Fibroblast of gingiva (primary cell): ENCODE measurements at regions not wholly inside any gene's neighbourhood (a gene's known extent, or its start where the extent isn't known, plus 50 kb on each side); places are given as distances from the start of the nearest gene placed in this dataset.
"Not testable (repeated sequence)": the region's sequence is repeated elsewhere in the genome, so short reads cannot be mapped to it uniquely, and the experiment has no call there.

Source experiments
- DNase-seq: peaks from one replicate; pipeline ENCODE4 v3.0.0-alpha.2; 2011; ENCODE audit warnings: low read depth

DNA sequence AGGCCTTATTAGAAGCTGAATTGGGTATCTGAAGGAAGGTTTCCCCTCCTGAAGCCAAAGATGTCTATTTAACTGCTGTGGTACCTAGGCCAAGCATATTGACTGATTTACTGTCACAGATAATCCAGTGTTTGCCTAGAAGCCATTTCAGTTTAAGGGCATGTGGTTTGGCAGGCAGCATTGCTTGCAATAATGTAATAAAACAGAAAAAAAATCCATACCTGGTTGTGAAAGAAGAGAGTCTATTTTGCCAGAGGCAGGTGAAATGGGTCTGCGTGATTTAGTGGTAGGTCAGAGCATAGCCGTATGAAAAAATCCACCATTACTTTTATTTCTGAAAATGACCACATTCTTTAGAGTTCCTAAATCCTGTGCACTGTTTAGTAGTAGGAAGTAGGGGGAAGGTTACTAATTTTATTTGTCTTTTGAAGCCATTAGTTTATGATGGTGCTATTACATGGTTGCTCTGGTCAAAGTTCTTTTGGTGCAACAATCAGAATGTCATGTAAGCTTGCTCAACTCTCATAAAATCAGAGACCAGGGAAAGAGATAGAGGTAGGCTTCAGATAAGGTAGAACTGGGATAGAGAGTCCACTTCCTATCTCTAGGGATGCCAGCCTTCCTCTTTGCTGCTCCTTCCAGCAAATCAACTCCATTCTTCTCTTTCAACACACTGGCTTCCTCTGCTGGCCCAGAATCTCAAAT, 343.4 kb downstream of the GPD2 start:
- no peak for DNase-seq

DNA sequence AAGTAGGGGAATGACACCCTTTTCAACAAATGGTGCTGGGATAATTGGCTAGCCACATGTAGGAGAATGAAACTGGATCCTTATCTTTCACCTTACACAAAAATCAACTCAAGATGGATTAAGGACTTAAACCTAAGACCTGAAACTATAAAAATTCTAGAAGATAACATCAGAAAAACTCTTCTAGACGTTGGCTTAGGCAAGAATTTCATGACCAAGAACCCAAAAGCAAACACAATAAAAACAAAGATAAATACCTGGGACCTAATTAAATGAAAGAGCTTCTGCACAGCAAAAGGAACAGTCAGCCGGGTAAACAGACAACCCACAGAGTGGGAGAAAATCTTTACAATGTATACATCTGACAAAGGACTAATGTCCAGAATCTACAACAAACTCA, 345.5 kb downstream of the GPD2 start:
- DNase-seq, result not testable (repeated sequence)

DNA sequence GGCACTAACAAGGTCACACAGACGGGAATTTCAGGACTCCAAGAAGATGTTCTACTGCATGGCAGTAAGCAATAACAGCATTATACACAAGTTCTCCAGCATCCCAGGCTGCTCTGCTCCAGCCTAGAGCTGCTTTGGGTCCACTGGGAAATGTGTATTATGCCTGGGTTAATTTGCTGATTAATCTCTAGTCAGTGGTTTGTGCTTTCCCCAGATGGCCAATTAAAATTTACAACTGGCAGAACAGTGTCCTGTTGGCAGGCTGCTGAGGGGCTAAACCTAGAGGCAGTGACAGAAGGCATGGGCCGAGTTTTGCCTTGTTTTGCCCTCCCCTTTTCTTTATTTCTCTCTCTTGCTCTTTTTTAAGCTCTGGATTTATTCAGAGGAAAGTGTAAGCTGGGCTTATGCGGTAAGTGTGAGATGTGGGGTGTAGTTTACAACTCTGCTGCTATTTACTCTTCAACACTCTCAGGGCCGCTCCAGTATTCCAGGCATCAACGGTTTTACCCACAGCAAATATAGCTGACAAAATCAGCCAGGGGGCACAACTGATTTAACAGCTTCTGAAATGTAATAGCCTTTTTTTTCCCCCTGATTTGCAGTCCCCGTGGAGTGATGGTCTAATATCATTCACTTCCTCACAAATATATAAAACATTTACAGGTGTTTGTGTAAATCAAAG, 348.0 kb downstream of the GPD2 start:
- DNase-seq, result no peak

DNA sequence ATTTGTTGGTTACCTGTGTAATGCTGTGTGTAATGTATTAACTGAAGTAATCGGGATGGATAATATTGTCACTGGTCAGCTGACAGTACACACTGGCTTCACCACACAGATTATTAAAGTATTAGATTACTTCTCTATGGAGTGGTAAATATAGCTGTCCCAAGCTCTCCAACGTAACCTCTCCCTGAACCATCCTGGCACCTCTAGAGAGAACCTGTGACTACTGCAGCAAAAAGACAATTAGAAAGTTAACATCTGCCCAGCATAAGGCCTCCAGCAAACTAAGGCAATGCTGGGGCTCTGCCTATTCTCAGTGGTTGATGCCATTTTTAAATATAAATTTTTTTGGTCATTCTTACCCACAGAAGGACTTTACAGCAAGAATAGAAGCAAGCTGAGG, 351.3 kb downstream of the GPD2 start:
- DNase-seq, result no peak

DNA sequence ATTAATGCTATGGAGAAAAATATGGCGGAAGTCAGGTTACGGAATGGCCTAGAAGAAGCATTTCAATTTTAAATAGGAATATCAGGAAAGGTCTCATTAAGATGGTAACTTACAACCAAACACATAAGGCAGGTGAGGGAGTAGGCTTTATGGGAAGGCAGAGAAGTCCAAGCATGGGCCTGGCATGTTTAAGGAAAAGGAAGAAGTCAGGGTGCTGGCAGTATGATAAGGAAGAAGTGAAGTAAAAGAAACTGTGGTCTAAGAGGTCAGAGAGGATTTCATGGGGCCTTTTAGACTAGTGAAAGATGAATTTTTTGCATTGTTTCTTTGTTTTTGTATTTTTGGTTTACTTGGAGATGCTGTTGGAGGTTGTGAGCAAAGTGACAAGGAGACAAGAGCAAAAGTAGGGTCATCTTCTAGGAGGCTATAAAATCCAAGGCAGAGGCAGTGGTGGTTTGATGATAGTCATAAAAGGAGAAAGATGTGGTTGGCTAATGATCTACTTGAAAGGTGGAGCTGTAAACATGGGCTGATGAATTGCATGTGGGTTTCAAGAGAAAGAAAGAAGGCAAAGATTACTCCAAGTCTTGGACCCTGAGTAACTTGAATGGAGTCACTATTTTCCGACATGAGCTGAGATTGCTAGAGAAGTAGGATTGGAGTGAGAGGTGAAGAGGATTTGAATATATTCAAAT, 354.3 kb downstream of the GPD2 start:
- DNase-seq, result no peak

DNA sequence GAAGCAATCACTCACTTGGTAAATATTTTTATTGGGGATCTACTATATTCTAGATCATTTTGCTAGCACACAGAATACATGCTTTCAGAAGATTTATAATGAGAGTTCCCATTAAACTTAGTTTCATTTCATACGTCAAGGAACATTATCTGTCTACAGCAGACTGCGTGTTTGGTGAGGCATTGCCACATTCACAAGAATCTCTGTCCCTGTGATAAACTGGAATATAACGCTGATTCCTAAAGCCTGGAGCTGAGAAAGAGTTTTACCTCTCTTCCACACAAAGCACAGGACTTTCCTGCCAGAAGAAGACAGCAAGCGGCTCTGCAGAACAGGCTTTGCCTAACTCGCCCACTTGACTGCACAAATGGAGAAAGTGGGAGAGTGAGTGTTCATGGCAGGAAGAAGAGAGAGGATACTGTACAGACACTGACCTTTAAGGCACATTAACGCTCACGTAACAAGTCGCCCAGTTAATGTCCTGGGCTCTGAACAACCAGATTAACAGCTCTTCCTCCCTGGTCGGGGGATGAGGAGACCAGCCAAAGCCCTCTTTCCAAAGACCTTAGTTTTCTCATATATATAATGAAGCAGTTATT, 356.2 kb downstream of the GPD2 start:
- no peak for DNase-seq

DNA sequence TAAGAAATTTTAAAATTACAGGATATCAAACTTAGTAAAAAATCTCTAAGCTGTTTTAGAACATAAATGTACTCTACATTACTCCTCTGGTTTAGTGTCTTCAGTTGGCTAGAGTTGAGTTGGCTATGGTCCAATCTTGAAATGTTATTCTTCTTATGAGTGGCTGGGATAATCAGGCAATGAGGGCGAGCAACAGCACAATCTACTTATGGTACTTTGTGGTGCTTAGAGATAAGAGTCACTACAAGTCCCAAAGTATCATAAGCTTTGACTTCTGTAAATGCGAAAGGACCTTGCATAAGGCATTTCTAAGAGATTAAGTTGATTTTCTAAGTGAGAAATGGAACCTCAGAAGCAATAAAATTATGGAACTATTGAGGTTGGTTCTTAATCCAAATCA, 361.7 kb downstream of the GPD2 start:
- DNase-seq, result no peak

DNA sequence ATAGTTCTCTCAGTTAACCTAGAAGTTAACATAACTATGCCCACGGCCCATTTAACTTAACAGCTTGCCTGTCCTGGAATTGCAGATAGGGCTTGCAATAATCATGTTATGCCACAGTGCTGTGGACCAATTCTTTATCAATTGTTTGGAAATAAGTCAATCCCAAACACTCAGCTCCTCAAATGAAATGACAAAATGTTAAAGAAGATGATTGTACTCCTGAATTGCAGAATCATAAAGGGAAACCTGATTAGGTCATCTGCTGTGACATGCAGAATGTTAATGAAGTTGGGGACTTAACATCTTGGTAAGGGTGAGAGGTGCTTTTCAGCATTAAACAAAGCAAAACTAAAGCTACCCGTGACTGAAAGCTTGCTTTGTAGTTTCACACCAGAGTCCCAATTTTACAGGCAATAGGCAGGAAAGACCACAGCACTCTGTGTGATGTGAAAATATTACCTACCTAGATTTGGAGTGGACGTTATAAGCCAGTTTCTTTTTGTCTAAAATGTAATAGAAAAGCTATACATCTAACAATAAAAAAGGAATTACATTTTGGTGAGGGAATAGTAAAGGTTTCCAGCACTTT, 364.0 kb downstream of the GPD2 start:
- no peak for DNase-seq

DNA sequence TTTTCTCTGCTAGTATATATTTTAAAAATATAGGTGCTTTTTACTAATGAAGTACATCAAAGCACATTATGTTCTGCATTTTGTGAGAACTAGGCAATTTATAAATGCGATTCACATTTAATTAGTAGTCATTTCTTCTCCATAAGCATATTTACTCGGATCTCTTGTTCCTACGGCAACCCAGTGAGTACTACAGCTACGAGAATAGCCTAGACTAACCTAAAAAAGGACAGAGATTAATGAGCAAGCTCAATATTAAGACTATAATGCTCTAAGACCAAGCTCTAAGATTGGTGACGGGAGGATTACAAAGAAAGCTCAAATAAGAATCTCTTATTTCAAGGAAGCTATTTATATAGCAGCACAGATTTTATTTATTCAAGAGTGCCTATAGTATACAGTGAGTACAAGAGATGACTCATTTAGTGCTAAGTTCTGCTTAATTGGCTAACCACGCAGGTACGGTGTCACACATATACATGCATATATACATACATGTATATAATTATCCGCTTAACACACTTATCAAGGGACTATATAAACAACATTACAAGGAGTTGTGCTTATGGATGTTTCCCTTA, 364.7 kb downstream of the GPD2 start:
- peak; percentile 3 for DNase-seq

DNA sequence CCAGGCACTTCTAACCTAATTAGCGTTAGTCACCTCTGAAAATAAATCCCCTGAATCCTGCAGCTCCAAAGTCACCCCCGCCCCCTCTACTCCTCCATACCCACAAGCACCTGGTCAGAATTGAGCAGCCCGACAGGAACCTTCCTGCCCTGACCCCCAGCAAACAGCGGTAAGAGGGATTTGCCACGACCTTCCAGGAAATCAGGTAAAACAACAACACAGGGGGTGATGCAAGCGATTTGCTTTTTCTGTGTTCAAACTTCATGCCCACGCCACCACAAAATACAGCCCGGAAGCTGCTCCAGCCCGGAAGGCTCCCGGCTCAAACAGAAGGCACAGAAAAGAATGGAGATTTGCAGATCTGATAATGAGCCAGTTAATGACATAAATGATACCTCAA, 367.1 kb downstream of the GPD2 start:
- DNase-seq, result no peak

DNA sequence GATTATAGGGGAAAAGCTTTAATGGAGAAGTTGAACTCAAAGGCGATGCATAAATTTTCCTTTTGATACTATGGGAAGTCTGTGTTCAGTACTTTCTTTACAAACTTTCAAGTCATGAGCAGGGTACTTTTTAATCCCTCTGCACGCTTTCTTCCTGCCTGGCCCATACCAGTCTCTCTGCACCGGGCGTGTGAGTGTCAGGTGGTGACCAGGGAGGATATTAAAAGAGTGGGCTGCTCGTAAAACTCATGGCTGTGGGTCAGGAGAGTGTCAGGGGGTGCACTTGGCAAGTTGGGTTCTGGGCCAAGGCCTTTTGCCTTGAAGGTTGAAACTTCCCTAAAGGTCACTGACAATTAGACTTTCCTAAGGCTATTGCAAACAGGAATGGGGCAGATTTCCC, 367.8 kb downstream of the GPD2 start:
- no peak for DNase-seq

DNA sequence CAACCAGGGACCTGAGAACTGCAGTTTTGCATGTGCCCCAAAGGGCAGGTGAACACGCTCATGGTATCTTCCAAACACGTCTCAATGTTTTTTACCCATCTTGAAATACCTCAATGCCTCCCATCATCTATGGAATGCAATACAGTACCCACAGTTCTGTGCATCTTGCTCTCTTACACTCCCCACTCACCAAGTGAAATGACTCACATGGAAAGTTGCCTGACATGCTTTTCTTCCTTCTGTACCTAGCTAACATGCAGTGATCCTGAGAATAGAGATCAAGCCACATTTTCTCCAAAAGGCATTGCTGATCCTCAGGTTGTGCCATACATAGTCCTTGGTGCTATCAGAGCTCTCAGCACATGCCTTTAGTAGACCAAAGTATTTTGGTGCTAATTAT, 373.9 kb downstream of the GPD2 start:
- DNase-seq, result no peak

DNA sequence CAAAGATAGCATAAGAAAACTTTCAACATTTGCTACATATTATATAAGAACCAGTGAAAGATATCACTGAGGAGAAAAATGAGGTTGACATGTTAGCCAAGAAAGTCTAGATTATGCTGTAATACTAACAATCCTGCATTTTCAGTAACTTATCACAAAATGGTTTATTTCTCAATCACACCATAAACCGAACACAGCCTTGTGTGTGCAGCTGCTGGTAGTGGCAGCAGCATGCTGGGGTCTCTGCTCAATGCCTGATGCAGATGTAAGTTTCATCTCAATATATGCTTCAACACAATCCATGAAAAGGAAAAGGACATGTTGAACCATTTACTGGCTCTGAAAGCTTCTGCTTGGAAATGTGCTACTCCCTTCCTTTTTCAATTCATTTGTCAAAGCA, 376.3 kb downstream of the GPD2 start:
- no peak for DNase-seq

DNA sequence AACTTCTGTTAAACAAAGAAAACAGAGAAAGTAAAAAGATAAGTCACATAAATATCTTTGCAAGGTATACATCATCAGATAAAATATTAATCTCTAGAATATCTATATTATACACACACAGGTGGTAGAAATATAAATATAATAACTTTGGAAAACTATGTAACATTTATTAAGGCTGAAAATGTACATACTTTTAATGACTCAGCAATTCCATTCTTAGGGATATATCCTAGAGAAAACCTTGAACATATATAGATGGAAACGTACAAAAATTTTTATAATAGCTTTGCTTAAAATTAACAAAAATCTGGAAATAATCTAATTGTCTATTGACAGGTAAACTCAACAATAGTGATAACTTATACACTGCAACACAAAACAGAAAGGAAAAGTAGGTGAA, 381.3 kb downstream of the GPD2 start:
- no peak for DNase-seq

DNA sequence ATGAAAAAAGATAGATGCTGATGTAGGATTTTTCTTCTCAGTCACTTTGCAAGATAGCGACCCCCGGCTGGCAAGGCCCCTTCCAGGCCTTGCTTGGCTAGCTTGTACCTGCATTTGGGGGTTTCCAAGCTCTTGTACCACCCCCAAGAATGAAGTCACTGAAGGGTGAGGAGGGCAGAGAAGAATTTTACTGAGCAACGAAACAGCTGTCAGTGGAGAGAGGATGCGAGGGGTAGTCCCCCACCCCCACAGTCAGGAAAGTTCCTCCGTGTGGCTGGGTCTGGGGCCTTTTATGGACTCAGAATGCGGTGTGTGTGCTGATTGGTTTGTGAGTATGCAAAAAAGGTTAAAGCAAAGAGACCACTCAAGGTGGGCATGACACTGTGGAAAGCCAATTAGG, 382.0 kb downstream of the GPD2 start:
- no peak for DNase-seq

DNA sequence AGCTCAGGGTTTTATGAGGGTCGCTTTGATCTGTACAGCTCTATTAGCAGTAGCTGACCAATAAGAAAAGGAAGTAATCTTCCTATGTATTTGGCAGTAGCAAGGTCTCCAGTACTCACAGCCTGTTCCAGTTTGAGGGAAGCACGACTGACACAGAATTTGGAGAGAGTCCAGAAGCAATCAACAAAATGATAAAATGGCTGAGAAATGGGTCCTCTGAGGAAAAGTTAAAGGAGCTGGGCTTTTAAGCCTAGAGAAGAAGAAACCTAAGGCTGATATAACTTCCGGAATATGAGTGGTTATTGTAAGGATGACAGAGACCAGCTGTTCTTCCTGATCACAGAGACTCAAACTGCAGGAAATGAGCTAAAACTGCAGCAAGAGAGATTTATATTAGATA, 382.8 kb downstream of the GPD2 start:
- DNase-seq, result no peak

DNA sequence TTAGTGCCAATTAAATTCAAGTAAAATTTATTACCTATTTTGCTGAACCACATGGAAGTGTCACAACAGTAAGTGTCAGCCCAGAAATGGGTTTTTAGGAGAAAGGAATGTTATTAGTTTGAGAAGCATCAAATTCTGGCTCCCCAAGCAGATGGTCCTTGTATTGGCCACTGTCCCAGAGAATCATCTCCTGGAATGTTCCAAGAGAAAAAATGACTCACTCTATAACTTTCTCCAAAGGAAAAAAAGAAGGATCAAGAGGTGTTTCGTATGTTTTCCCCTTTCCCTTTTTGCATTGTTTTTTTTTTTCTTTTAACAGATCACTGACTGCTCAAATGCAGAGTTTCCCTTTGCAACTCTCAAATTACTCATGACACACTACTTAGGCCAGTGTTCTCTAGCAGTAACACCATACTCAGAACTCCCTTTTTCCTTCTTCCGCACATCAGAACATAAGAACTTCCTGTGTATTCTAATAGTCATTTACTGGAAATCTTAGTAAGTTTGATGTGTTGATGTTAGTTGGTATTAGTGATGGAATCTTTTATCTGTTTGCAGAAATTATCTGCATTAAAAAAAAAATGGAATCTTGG, 390.3 kb downstream of the GPD2 start:
- peak; percentile 67 for DNase-seq

DNA sequence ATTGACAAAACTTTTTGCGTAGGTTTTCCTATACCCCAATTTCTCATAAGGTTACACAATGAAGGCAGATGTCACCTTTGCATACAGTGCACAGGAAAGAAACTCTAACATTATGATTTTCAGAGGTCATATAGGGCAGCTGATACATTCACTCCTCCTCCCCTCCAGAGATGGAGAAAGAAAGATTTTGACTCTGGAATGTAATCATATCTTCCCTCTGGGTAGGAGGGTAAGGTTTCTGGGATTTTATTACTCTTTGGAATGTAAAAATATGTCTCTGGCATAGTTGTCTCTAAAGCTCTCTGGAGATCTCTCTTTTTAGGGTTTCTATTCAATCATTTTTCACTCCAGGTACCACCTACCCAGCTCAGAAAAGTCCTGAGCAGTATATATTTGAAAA, 398.3 kb downstream of the GPD2 start:
- DNase-seq, result no peak

DNA sequence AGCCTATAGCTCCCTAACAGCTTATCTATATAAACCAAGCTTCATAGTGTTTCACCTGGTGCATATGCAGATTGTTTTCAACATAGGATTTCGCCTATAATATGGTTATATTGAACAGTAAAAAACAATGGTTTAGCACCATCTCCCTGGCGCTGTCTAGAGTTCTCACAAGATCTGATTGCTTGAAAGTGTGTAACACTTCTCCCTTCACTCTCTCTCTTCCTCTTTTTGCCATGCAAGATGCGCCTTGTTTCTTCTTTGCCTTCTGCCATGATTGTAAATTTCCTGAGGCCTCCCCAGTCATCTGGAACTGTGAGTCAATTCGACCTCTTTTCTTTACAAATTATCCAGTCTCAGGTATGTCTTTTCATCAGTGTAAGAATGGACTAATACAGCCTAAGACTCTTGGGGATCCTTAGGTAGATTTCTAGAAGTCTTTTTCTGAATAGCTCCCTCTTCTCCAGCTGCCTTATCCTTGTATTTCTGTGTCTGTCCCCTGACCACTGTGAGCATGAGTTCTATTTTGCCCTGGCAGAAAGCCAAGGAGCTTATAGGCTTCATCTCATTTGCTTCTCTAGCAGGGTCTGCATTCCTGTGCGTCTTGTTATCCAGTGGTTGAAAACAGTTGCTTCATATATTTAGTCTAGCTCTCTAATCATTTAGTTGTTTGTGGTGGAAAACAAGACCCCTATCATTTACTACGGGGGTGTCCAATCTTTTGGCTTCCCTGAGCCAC, 401.6 kb downstream of the GPD2 start:
- DNase-seq, result no peak

DNA sequence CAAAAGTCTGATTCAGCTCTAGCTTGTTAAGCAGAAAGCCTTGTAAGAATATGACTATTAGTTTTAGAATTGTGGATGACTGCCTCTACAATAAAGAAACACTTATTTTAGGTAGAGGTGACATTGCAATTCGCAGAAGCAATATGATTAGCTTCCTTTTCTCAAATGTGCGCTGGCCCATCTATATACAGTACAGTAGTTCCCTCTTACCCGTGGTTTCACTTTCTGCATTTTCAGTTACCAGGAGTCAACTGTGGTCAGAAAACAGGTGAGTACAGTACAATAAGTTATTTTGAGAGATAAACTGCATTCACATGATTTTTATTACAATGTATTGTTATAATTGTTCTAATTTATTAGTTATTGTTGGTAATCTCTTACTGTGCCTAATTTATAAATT, 405.1 kb downstream of the GPD2 start:
- no peak for DNase-seq
